ENCODE measurements at regions not wholly inside any gene's neighbourhood (a gene's known extent, or its start where the extent isn't known, plus 50 kb on each side); places are given as distances from the start of the nearest gene placed in this dataset.

- peaks cover 0 to 8% (median 0%) of the 10 kb centered on the region in 4 donors for H3K27me3 ChIP-seq
- no peak for TF ChIP-seq POLR2A (IDR thresholded peaks at IDR 0.05)
- TF ChIP-seq, protein P1, sequence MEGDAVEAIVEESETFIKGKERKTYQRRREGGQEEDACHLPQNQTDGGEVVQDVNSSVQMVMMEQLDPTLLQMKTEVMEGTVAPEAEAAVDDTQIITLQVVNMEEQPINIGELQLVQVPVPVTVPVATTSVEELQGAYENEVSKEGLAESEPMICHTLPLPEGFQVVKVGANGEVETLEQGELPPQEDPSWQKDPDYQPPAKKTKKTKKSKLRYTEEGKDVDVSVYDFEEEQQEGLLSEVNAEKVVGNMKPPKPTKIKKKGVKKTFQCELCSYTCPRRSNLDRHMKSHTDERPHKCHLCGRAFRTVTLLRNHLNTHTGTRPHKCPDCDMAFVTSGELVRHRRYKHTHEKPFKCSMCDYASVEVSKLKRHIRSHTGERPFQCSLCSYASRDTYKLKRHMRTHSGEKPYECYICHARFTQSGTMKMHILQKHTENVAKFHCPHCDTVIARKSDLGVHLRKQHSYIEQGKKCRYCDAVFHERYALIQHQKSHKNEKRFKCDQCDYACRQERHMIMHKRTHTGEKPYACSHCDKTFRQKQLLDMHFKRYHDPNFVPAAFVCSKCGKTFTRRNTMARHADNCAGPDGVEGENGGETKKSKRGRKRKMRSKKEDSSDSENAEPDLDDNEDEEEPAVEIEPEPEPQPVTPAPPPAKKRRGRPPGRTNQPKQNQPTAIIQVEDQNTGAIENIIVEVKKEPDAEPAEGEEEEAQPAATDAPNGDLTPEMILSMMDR (IDR thresholded peaks at IDR 0.05), result no peak
- DNase-seq, result no peak
- intact Hi-C loops (cut with DNase I), result no loop called here
- 58 to 71% methylated on average over 10 to 11 of the region's 11 CpGs for WGBS, 2 donors
- H3K4me1 ChIP-seq, result peaks cover 0 to 11% (median 0%) of the 10 kb centered on the region in 3 donors
- H3K36me3 ChIP-seq, result no peaks in the 10 kb centered on the region
- H3K4me3 ChIP-seq, result no peak overlapping the region
- H3K9me3 ChIP-seq, result no peaks in the 10 kb centered on the region
- no peak overlapping the region for H3K27ac ChIP-seq
Observed at GRCh38 chr2:16031058-16031847, 90.9 kb downstream of the MYCN start.

DNA sequence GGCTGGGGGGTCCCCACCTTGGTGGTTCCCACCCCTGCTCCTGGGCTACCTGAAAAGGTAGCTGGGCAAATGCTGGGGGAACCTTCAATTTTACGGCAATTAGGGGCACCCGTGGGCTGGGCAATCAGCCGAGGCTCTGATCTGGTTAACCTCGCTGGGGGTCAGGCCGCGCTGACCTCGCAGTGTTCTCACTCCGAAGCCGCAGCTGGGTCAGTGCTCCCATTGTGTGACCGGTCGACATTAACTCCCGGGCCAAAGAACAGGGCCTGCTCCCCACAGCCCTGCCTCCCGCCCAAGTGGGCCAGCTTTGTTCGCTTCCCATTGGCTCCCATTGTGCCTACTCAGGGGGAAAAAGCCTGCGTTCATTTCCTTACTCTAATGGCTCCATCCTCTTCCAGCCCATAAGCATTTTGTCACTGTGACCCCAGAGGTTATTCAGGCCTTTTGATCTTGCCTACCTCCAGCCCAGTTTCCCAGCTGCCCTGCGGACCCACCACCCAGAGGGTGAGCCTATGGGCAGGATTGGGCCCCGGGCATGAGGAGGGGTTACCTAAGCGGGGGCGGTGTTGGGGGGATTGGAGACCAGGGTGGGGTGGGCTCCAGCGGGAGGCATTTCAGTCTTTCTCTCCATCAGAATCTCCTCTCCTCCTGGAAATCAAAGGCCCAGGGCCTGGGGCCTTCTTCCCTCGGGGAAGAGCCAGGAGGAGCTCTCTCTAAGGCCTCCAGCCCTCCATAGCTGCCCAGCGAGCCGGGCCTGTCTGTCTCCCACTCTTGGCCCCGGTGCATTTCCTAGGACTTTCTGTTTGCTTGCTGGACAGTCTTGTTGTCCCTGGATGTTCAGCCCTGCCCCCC lies 90.1 kb downstream of the MYCN start:
- Histone ChIP-seq H3K4me3 (no peak overlapping the region), H3K36me3 (no peaks in the 10 kb centered on the region), H3K4me1 (peaks cover 0 to 11% (median 0%) of the 10 kb centered on the region in 3 donors), H3K27ac (no peak overlapping the region), H3K27me3 (peaks cover 0 to 8% (median 0%) of the 10 kb centered on the region in 4 donors), H3K9me3 (no peaks in the 10 kb centered on the region)
- WGBS, 2 donors, result 87 to 90% methylated on average over 18 to 20 of the region's 24 CpGs
- intact Hi-C loops (cut with DNase I), result no loop called here
- no peak for TF ChIP-seq POLR2A (IDR thresholded peaks at IDR 0.05)
- TF ChIP-seq, protein P1 (IDR thresholded peaks at IDR 0.05), result no peak
- no peak for DNase-seq

DNA sequence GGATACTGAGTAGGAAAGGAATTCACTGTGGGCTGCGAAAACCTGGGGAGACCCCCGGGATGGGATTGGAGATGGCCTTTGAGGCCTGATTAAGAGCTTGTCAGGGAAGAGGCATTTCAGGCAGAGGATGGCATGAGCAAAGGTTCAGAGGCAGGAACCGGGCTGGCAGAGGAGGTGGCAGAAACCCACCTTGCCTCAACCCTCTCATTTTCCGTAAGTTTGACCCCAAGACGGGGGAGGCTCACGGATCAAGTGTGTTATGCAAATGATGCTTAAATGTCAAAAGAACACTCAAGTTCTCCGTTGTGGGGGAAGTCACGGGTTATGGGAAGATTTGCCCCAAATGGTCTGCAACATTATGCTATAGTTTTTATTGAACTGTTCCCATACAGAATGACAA lies 88.3 kb downstream of the MYCN start:
- H3K27me3 ChIP-seq, result peaks cover 0 to 8% (median 0%) of the 10 kb centered on the region in 4 donors
- H3K4me1 ChIP-seq, result peaks cover 0 to 11% (median 0%) of the 10 kb centered on the region in 3 donors
- H3K36me3 ChIP-seq, result no peaks in the 10 kb centered on the region
- 82 to 90% methylated on average over 8 of the region's 8 CpGs for WGBS, 2 donors
- H3K4me3 ChIP-seq, result no peak overlapping the region
- TF ChIP-seq POLR2A (IDR thresholded peaks at IDR 0.05), result no peak
- DNase-seq, result no peak
- no peak overlapping the region for H3K27ac ChIP-seq
- H3K9me3 ChIP-seq, result no peaks in the 10 kb centered on the region
- intact Hi-C loops (cut with DNase I), result no loop called here

DNA sequence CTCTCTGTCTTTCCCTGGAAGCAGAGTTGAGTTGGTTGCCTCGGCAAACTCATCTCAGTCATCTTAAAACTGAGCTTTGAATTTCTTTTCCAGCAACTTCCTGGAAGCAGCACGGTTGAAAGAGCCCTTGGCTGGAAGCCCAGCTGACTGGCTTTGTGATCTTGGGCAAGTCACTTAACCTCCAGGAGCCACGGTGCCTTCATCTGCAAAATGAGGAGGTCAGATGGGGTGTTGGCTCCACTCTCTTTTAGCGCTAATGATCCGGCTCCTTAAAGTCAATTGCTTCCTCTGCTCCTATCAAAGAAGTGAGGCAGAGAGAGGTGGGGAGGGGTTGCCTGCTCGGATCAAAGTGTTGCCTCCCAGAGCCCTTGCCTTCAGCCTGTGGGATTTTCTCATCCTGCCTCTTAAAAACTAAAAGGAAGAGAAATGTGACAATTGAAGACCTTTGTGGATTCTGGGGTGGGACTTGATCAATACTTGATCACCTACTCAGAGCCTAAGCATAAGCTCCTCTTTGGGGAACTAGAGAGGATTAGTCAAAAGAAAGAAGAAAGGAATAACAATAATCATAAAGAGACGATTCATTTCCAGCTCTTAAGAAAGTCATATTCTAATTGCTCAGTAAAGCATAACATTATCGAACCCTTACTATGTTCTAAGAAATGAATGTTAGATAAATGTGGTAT lies 86.6 kb downstream of the MYCN start:
- DNase-seq, result no peak
- H3K36me3 ChIP-seq, result no peaks in the 10 kb centered on the region
- TF ChIP-seq, protein P1 (IDR thresholded peaks at IDR 0.05), result no peak
- no peak for TF ChIP-seq POLR2A (IDR thresholded peaks at IDR 0.05)
- H3K27me3 ChIP-seq, result peaks cover 0 to 6% (median 0%) of the 10 kb centered on the region in 4 donors
- H3K4me3 ChIP-seq, result no peak overlapping the region
- intact Hi-C loops (cut with DNase I), result no loop called here
- peaks cover 0 to 8% (median 0%) of the 10 kb centered on the region in 3 donors for H3K4me1 ChIP-seq
- H3K27ac ChIP-seq, result no peak overlapping the region
- 50 to 74% methylated on average over 4 to 5 of the region's 8 CpGs for WGBS, 2 donors
- H3K9me3 ChIP-seq, result no peaks in the 10 kb centered on the region

GRCh38 chr2:16025876-16026640 lies 85.7 kb downstream of the MYCN start:
- DNase-seq, result no peak
- no peak overlapping the region for H3K27ac ChIP-seq
- 76 to 82% methylated on average over 17 of the region's 17 CpGs for WGBS, 2 donors
- intact Hi-C loops (cut with DNase I), result no loop called here
- H3K27me3 ChIP-seq, result peaks cover 0 to 6% (median 0%) of the 10 kb centered on the region in 4 donors
- no peak overlapping the region for H3K4me3 ChIP-seq
- no peaks in the 10 kb centered on the region for H3K36me3 ChIP-seq
- no peaks in the 10 kb centered on the region for H3K4me1 ChIP-seq
- no peaks in the 10 kb centered on the region for H3K9me3 ChIP-seq
- TF ChIP-seq, protein P1 (IDR thresholded peaks at IDR 0.05), result no peak
- no peak for TF ChIP-seq POLR2A (IDR thresholded peaks at IDR 0.05)
